ENCODE measurements at regions not wholly inside any gene's neighbourhood (a gene's known extent, or its start where the extent isn't known, plus 50 kb on each side); places are given as distances from the start of the nearest gene placed in this dataset.

GRCh38 chr10:21196822-21197395 is 299.8 kb upstream of the NEBL start:
- DNase-seq: no peak

GRCh38 chr10:21195252-21195651 is 298.1 kb upstream of the NEBL start:
- DNase-seq: peak; percentile 12

GRCh38 chr10:21194510-21194993 is 297.4 kb upstream of the NEBL start:
- peak; percentile 43 for DNase-seq

GRCh38 chr10:21193196-21193595 is 296.1 kb upstream of the NEBL start:
- DNase-seq: no peak

GRCh38 chr10:21191512-21191911 is 294.4 kb upstream of the NEBL start:
- DNase-seq: no peak

GRCh38 chr10:21184984-21185383 is 287.9 kb upstream of the NEBL start:
- DNase-seq: no peak

GRCh38 chr10:21184216-21184615 is 287.1 kb upstream of the NEBL start:
- peak; percentile 7 for DNase-seq

- DNase-seq: no peak
These were observed 285.9 kb upstream of the NEBL start for GRCh38 chr10:21183025-21183424.

- no peak for DNase-seq
These were observed 284.3 kb upstream of the NEBL start for GRCh38 chr10:21181451-21181850.

- DNase-seq: no peak
These were observed 283.5 kb upstream of the NEBL start for GRCh38 chr10:21180604-21181003.

- DNase-seq: no peak
These were observed 279.9 kb upstream of the NEBL start for GRCh38 chr10:21176934-21177480.

- DNase-seq: no peak
These were observed 278.7 kb upstream of the NEBL start for GRCh38 chr10:21175797-21176196.

- no peak for DNase-seq
These were observed 277.8 kb upstream of the NEBL start for GRCh38 chr10:21174715-21175495.

GRCh38 chr10:21173802-21174714 is 276.9 kb upstream of the NEBL start:
- DNase-seq: peak; percentile 74

GRCh38 chr10:21172930-21173801 is 276.1 kb upstream of the NEBL start:
- peak; percentile 30 for DNase-seq

GRCh38 chr10:21172542-21172929 is 275.4 kb upstream of the NEBL start:
- no peak for DNase-seq

- DNase-seq: peak; percentile 86
These were observed 274.9 kb upstream of the NEBL start for GRCh38 chr10:21171936-21172541.

- DNase-seq: no peak
These were observed 274.3 kb upstream of the NEBL start for GRCh38 chr10:21171197-21171935.

- no peak for DNase-seq
These were observed 273.1 kb upstream of the NEBL start for GRCh38 chr10:21170216-21170615.

GRCh38 chr10:21169271-21169670 is 272.2 kb upstream of the NEBL start:
- DNase-seq: no peak
